ENCODE measurements at regions not wholly inside any gene's neighbourhood (a gene's known extent, or its start where the extent isn't known, plus 50 kb on each side); places are given as distances from the start of the nearest gene placed in this dataset.

- DNase-seq (ENCODE audit: low read depth) = no peak
- H3K4me3 ChIP-seq (ENCODE audit: control insufficient read depth, low read depth, low read length) = no peak overlapping the region
- TF ChIP-seq CTCF (IDR thresholded peaks at IDR 0.05; ENCODE audit: control insufficient read depth, insufficient read depth, low read depth, low read length, missing control alignments) = no peak
Observed at GRCh38 chr4:178426871-178427270, 984.6 kb upstream of the AGA start.

- no peak overlapping the region for H3K4me3 ChIP-seq (ENCODE audit: control insufficient read depth, low read depth, low read length)
- no peak for DNase-seq (ENCODE audit: low read depth)
- no peak for TF ChIP-seq CTCF (IDR thresholded peaks at IDR 0.05; ENCODE audit: control insufficient read depth, insufficient read depth, low read depth, low read length, missing control alignments)
Observed at GRCh38 chr4:178427663-178428062, 985.4 kb upstream of the AGA start.

- no peak for TF ChIP-seq CTCF (IDR thresholded peaks at IDR 0.05; ENCODE audit: control insufficient read depth, insufficient read depth, low read depth, low read length, missing control alignments)
- no peak for DNase-seq (ENCODE audit: low read depth)
- H3K4me3 ChIP-seq (ENCODE audit: control insufficient read depth, low read depth, low read length) = no peak overlapping the region
Observed at GRCh38 chr4:178448372-178449035, 1006.3 kb upstream of the AGA start.

GRCh38 chr4:178450614-178451013 lies 1008.4 kb upstream of the AGA start:
- TF ChIP-seq CTCF (IDR thresholded peaks at IDR 0.05; ENCODE audit: control insufficient read depth, insufficient read depth, low read depth, low read length, missing control alignments) = no peak
- no peak overlapping the region for H3K4me3 ChIP-seq (ENCODE audit: control insufficient read depth, low read depth, low read length)
- no peak for DNase-seq (ENCODE audit: low read depth)

DNA sequence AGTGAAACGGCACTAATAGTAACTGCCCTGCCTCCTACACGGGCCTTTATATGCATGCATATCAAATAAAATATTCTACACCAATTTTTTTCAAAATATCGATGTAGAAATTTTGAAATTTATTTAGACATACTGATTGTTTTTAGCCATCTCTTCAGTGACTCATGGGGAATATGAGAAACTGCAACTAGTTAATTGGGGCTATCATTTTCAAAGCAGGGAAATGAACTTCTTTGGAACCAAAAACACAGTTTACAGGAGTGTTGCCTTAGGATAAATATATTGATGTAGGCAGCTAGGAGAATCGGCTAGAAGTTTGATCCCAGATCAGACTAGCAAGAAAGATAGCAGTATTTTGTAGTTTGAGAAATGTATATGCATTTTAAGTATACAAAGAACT lies 1010.8 kb upstream of the AGA start:
- DNase-seq (ENCODE audit: low read depth) = no peak
- no peak for TF ChIP-seq CTCF (IDR thresholded peaks at IDR 0.05; ENCODE audit: control insufficient read depth, insufficient read depth, low read depth, low read length, missing control alignments)
- H3K4me3 ChIP-seq (ENCODE audit: control insufficient read depth, low read depth, low read length) = no peak overlapping the region

DNA sequence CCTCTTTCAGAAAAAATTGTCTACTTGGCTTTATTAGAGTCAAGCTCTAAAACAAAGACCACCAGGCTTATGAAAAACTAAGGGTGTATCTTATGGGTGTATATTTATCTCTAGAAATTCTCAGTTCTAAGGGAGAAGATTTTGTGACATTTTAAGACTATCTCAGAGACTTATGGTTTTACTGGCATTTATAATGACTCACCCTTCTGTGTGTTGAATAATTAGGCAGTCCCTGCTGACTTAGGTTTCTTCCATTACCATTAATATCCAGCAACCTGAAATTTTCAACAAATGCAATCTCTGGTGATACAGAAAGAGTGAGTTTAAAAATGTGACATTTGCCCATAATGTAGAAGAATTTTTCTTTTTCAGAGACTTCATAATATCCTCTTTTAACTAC lies 1015.0 kb upstream of the AGA start:
- H3K4me3 ChIP-seq (ENCODE audit: control insufficient read depth, low read depth, low read length) = no peak overlapping the region
- DNase-seq (ENCODE audit: low read depth) = no peak
- no peak for TF ChIP-seq CTCF (IDR thresholded peaks at IDR 0.05; ENCODE audit: control insufficient read depth, insufficient read depth, low read depth, low read length, missing control alignments)

DNA sequence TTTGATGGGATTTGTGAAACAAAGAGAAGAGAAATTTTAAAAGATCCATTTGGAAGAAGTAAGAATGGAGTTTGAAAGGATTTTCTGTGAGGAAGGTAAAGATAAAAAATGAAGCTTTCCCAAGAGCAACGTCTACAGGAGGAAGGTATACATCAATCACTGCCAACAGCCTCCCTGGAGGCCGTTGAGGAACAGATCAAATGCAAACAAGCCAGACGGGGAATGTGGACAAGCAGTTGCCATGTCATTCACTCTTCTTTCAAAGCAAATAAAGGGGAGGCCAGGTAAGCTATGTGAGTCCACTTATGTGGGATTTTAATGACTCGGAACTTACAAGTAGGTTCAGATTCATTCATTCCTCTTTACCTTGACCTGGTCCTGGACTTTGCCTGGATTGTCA lies 1020.5 kb upstream of the AGA start:
- no peak overlapping the region for H3K4me3 ChIP-seq (ENCODE audit: control insufficient read depth, low read depth, low read length)
- DNase-seq (ENCODE audit: low read depth) = no peak
- no peak for TF ChIP-seq CTCF (IDR thresholded peaks at IDR 0.05; ENCODE audit: control insufficient read depth, insufficient read depth, low read depth, low read length, missing control alignments)

Measured in AG09309 (cell line).